RWPE2 (cell line): ENCODE measurements at regions not wholly inside any gene's neighbourhood (a gene's known extent, or its start where the extent isn't known, plus 50 kb on each side); places are given as distances from the start of the nearest gene placed in this dataset.

Experiments used
- ATAC-seq: fragments of 200-7000 bp; cut with Tn5 transposase; 3 replicates; pipeline ENCODE4 v1.9.1; 2021; ENCODE audit warnings: low read depth
- DNase-seq: peaks from one replicate; pipeline ENCODE4 v3.0.0-alpha.2; 2020; ENCODE audit warnings: low spot score
- H3K27ac ChIP-seq: fragments of 450-650 bp; 2 replicates; pipeline ENCODE4 v1.5.1; 2017; ENCODE audit warnings: mild to moderate bottlenecking; ENCODE audit not compliant: poor library complexity, severe bottlenecking
- H3K27me3 ChIP-seq: fragments of 250-450 bp; sonication (Bioruptor Pico); 2 replicates; pipeline ENCODE4 v1.5.1; 2021; ENCODE audit warnings: mild to moderate bottlenecking, moderate library complexity; ENCODE audit not compliant: insufficient read depth, poor library complexity, severe bottlenecking
- H3K36me3 ChIP-seq: fragments of 250-450 bp; sonication (Bioruptor Pico); 2 replicates; pipeline ENCODE4 v1.5.1; 2020; ENCODE audit warnings: low read depth, mild to moderate bottlenecking, moderate library complexity
- H3K4me1 ChIP-seq: fragments of 250-450 bp; sonication (Bioruptor Pico); 2 replicates; pipeline ENCODE4 v1.5.1; 2021; ENCODE audit warnings: mild to moderate bottlenecking, moderate library complexity; ENCODE audit not compliant: insufficient read depth, poor library complexity, severe bottlenecking
- H3K4me3 ChIP-seq: fragments of 250-450 bp; sonication (Bioruptor Pico); 2 replicates; pipeline ENCODE4 v1.5.1; 2021; ENCODE audit warnings: mild to moderate bottlenecking, moderate library complexity; ENCODE audit not compliant: severe bottlenecking
- H3K9me3 ChIP-seq: fragments of 250-450 bp; sonication (Bioruptor Pico); 2 replicates; pipeline ENCODE4 v1.5.1; 2021; ENCODE audit warnings: mild to moderate bottlenecking, moderate library complexity; ENCODE audit not compliant: severe bottlenecking
- TF ChIP-seq, protein P1 (sequence below): fragments of 450-650 bp; IDR thresholded peaks from one replicate; pipeline ENCODE4 v1.5.1; 2017; ENCODE audit warnings: mild to moderate bottlenecking, moderate library complexity; ENCODE audit not compliant: poor library complexity, severe bottlenecking

DNA sequence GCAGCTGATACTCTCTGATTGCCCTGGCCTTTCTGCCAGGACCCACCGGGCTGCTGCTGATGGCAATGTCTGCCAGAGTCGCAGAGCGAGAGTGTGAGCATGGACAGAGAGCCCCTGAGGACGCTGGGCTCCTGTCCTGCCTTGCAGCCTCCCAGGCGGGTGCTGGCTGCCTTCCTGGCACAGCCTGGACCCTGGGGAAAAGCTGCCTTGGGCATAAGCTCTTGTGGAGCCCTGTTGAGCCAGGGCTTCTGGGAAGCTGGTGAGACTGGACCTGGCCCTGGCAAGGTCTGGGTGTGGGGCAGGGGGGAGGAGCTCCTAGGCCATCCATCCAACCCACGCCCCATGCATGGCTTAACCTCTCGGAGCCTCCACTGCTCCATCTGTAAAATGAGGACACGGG, 105.8 kb upstream of the WNT4 start:
- no peak for ATAC-seq
- Histone ChIP-seq H3K4me3 (no peak overlapping the region), H3K27ac (no peak overlapping the region), H3K27me3 (no peaks in the 10 kb centered on the region), H3K36me3 (no peaks in the 10 kb centered on the region), H3K4me1 (no peaks in the 10 kb centered on the region), H3K9me3 (no peaks in the 10 kb centered on the region)
- DNase-seq: no peak
- TF ChIP-seq, protein P1, sequence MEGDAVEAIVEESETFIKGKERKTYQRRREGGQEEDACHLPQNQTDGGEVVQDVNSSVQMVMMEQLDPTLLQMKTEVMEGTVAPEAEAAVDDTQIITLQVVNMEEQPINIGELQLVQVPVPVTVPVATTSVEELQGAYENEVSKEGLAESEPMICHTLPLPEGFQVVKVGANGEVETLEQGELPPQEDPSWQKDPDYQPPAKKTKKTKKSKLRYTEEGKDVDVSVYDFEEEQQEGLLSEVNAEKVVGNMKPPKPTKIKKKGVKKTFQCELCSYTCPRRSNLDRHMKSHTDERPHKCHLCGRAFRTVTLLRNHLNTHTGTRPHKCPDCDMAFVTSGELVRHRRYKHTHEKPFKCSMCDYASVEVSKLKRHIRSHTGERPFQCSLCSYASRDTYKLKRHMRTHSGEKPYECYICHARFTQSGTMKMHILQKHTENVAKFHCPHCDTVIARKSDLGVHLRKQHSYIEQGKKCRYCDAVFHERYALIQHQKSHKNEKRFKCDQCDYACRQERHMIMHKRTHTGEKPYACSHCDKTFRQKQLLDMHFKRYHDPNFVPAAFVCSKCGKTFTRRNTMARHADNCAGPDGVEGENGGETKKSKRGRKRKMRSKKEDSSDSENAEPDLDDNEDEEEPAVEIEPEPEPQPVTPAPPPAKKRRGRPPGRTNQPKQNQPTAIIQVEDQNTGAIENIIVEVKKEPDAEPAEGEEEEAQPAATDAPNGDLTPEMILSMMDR: no peak

DNA sequence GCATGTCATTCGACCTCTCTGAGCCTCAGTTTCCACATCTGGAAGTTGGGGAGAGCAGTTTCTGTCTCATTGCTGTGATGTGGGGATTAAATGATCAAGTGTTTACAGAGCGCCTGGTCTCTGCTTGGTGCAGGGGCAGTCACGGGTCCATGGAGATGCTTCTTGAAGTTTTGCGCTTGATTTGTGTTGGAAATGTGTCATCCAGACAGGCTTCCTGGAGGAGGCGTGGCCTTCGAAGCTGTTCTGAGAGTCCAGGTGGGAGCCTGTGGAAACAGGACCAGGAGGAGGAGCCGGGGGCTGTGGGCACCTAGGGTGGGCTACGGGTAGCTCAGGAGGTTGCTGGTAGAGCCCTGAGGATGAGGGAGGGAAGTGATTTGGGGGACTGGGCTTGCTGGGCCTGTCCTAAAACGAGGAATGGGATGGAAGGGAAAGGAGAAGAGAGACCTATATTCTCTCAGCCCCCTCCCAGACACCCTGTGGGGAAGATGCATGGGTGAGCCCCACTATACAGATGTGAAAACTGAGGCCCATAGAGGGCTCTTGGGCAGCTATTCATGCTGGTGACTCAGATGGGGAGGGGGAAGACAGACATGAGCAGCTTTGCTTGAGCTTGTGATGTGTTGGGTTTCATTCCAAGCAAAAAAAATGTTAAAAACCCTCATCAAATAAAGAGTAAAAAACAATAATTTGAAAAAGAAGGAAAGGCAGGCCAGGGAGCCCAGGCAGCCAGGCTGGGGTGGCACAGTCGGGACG, 107.2 kb upstream of the WNT4 start:
- H3K27me3 ChIP-seq: no peaks in the 10 kb centered on the region
- ATAC-seq (no peak), DNase-seq (no peak)
- no peak overlapping the region for H3K27ac ChIP-seq
- H3K36me3 ChIP-seq: no peaks in the 10 kb centered on the region
- H3K9me3 ChIP-seq: no peaks in the 10 kb centered on the region
- no peak overlapping the region for H3K4me3 ChIP-seq
- no peaks in the 10 kb centered on the region for H3K4me1 ChIP-seq
- TF ChIP-seq, protein P1: no peak

DNA sequence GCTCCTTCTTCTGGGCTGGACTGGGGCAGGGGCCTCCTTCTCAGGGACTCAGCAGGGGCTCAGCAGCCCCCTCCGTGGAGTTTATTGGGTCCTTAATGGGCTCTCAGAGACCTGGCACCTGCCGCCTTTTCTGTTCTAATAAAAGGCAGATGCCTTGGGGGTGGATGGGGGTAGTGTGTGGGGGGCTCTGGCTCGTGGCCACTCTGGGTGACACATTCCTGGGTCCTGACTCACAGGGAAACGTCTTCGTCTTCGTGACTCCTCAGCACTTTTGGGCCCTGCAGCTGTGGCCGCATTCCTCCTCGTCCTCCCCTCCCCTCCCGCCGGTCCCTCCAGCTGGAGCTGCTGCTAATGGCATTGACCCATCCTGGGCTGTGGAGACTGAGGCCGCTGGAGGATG, 107.8 kb upstream of the WNT4 start:
- Histone ChIP-seq H3K36me3 (no peaks in the 10 kb centered on the region), H3K9me3 (no peaks in the 10 kb centered on the region), H3K27ac (no peak overlapping the region), H3K4me1 (no peaks in the 10 kb centered on the region), H3K27me3 (no peaks in the 10 kb centered on the region), H3K4me3 (no peak overlapping the region)
- TF ChIP-seq, protein P1: no peak
- no peak for DNase-seq
- ATAC-seq: no peak

DNA sequence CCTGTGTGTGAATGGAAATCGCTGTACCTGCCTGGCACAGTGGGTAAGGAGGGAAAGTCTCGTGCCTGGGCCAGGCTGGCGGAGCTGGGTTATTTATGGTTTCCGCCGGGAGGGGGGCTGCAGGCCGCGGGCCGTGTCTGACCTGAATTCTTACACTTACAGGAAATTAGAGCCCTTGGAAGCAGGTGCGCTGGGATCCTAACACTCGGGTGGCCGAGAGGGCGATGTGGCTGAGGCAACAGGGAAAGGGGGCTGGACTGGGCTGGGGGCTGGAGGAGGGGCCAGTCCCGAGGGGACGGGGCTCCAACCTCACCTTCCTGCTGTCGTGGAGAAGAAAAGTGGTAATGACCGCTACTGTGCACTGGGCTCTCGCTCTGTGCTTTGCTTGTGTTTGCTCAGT, 109.4 kb upstream of the WNT4 start:
- no peak overlapping the region for H3K4me3 ChIP-seq
- ATAC-seq: no peak

More for the DNA sequence above, 109.4 kb upstream of the WNT4 start:
- Histone ChIP-seq H3K36me3 (no peaks in the 10 kb centered on the region), H3K27me3 (no peaks in the 10 kb centered on the region), H3K9me3 (no peaks in the 10 kb centered on the region), H3K27ac (no peak overlapping the region), H3K4me1 (no peaks in the 10 kb centered on the region)
- no peak for DNase-seq
- TF ChIP-seq, protein P1: no peak
